K562 (cell line): ENCODE measurements at regions not wholly inside any gene's neighbourhood (a gene's known extent, or its start where the extent isn't known, plus 50 kb on each side); places are given as distances from the start of the nearest gene placed in this dataset.

Experiments
- ATAC-seq: fragments of 200-7000 bp; cut with Tn5 transposase; 3 replicates; pipeline ENCODE4 v1.9.1; 2020; ENCODE audit warnings: moderate library complexity
- BruUV-seq: library from RNA; stranded (reverse); fragments of 400-500 nt; replicated peaks from 2 replicates; lab custom pipeline; 2021; lab: Mats Ljungman, UMichigan
- CTCF ChIA-PET: fragments of 300-600 bp; formaldehyde crosslinking; extraction: SDS; loops from one replicate; lab custom pipeline; 2021; ENCODE audit warnings: low intra/inter-chr PET ratio; lab: Yijun Ruan, JAX
- POLR2A ChIA-PET: fragments of 300-600, 350-650 bp; sonication (Branson Sonifier 250); formaldehyde crosslinking; extraction: SDS; loops from one replicate; lab custom pipeline; 2021; ENCODE audit warnings: antibody characterized with exemption, inconsistent platforms; lab: Yijun Ruan, JAX
- DNase-seq, 4 experiments: peaks; one replicate each; pipeline versions ENCODE4 v3.0.0 to v3.0.0-alpha.2; 2011 to 2018; ENCODE audit warnings: low spot score in 3 of 4, mixed read lengths in 3 of 4; ENCODE audit errors: extremely low read depth in 1 of 4
- FAIRE-seq: peaks from 2 replicates; lab custom pipeline; 2011; peaks lifted over from hg19 to GRCh38; lab: Jason Lieb, UNC
- H2AFZ ChIP-seq: 2 replicates; pipeline ENCODE4 v1.6.0; 2011; ENCODE audit warnings: low read depth, low read length, control low read depth, inconsistent platforms
- H3K27ac ChIP-seq: fragments of 200-600 bp; 3 replicates; pipeline ENCODE4 v1.8.0; 2011; ENCODE audit warnings: low read depth, mild to moderate bottlenecking, control low read depth, inconsistent platforms, low read length, moderate library complexity, mixed read lengths; ENCODE audit errors: extremely low read depth
- H3K27me3 ChIP-seq, 2 experiments: fragments of 300-600 bp in 1 of 2; 2 replicates in 1 of 2; 3 replicates in 1 of 2; pipeline versions ENCODE4 v1.6.0 to v1.8.0; 2011; ENCODE audit warnings: inconsistent platforms in 2 of 2, low read length in 2 of 2, mild to moderate bottlenecking in 1 of 2, mixed read lengths in 1 of 2, moderate library complexity in 1 of 2; ENCODE audit not compliant: control insufficient read depth in 2 of 2, insufficient read depth in 2 of 2
- H3K36me3 ChIP-seq: fragments of 300-600 bp; 3 replicates; pipeline ENCODE4 v1.8.0; 2011; ENCODE audit warnings: mild to moderate bottlenecking, low read length, inconsistent platforms; ENCODE audit not compliant: control insufficient read depth, insufficient read depth
- H3K4me1 ChIP-seq, 2 experiments: fragments of 200-600 bp in 1 of 2; replicated peaks in 1 of 2; 2 replicates in 1 of 2; 3 replicates in 1 of 2; pipeline versions ENCODE4 v1.5.1 to v1.8.0; 2011; ENCODE audit warnings: inconsistent platforms in 2 of 2, low read length in 2 of 2, mild to moderate bottlenecking in 1 of 2, mixed read lengths in 1 of 2, moderate library complexity in 1 of 2; ENCODE audit not compliant: control insufficient read depth in 2 of 2, insufficient read depth in 2 of 2
- H3K4me2 ChIP-seq: 2 replicates; pipeline ENCODE4 v1.6.1; 2011; ENCODE audit warnings: low read length, control low read depth, inconsistent platforms, mixed read lengths; ENCODE audit not compliant: insufficient read depth
- H3K4me3 ChIP-seq: fragments of 200-600 bp; sonication (generic), shearing (Covaris generic); 2 replicates; pipeline ENCODE4 v1.5.1; 2016; ENCODE audit warnings: control low read depth, inconsistent platforms
- H3K79me2 ChIP-seq: fragments of 200-600 bp; 3 replicates; pipeline ENCODE4 v1.8.0; 2011; ENCODE audit warnings: low read length, inconsistent platforms; ENCODE audit not compliant: control insufficient read depth, insufficient read depth
- H3K9ac ChIP-seq, 2 experiments: 2 replicates each; pipeline versions ENCODE4 v1.6.0 to v1.6.1; 2011; ENCODE audit warnings: low read depth in 2 of 2, low read length in 2 of 2, control low read depth in 1 of 2, inconsistent platforms in 1 of 2, mild to moderate bottlenecking in 1 of 2, mixed read lengths in 1 of 2; ENCODE audit not compliant: insufficient read depth in 1 of 2
- H3K9me1 ChIP-seq: one replicate; pipeline ENCODE4 v1.6.0; 2011; ENCODE audit warnings: inconsistent platforms, mild to moderate bottlenecking, low read length, moderate library complexity; ENCODE audit not compliant: control insufficient read depth, insufficient read depth
- H3K9me3 ChIP-seq: replicated peaks from 2 replicates; pipeline ENCODE4 v1.5.1; 2011; ENCODE audit warnings: low read depth, low read length, inconsistent platforms; ENCODE audit not compliant: control insufficient read depth, insufficient read depth
- H4K20me1 ChIP-seq: replicated peaks from 2 replicates; pipeline ENCODE4 v1.6.1; 2011; ENCODE audit warnings: low read length, inconsistent platforms, mixed read lengths; ENCODE audit not compliant: control insufficient read depth, insufficient read depth
- CREB1 ChIP-seq, 2 experiments: sonication (generic) in 1 of 2; formaldehyde crosslinking in 1 of 2; IDR thresholded peaks; 2 replicates each; pipeline versions ENCODE4 v1.6.1 to v1.8.0; 2012 to 2022; ENCODE audit warnings: inconsistent platforms in 1 of 2, mild to moderate bottlenecking in 1 of 2, missing genetic modification reagents in 1 of 2, moderate library complexity in 1 of 2
- ESRRA ChIP-seq: fragments of 450-650 bp; IDR thresholded peaks from 2 replicates; pipeline ENCODE4 v1.6.1; 2014; ENCODE audit warnings: low read depth, mild to moderate bottlenecking, moderate library complexity, borderline replicate concordance
- MLX ChIP-seq, 2 experiments: fragments of 450-650 bp in 1 of 2; sonication (generic) in 1 of 2; formaldehyde crosslinking; conservative IDR thresholded peaks; 2 replicates each; pipeline versions ENCODE4 v1.4.0 to v1.8.1; 2020 to 2022; ENCODE audit warnings: mild to moderate bottlenecking in 1 of 2, missing genetic modification reagents in 1 of 2
- NFE2 ChIP-seq: IDR thresholded peaks from 2 replicates; pipeline ENCODE4 v1.6.1; 2014; ENCODE audit warnings: antibody characterized with exemption, low read depth
- PHB ChIP-seq: fragments of 250-450 bp; sonication (Bioruptor Pico); IDR thresholded peaks from 2 replicates; pipeline ENCODE4 v1.5.0; 2021
- POLR3A ChIP-seq: IDR thresholded peaks from 2 replicates; pipeline ENCODE4 v1.6.1; 2011; ENCODE audit warnings: borderline replicate concordance, mild to moderate bottlenecking, moderate library complexity; ENCODE audit not compliant: insufficient read length, insufficient read depth; ENCODE audit errors: extremely low read depth
- RBFOX2 ChIP-seq: fragments of 200-400 bp; formaldehyde crosslinking; IDR thresholded peaks from 2 replicates; pipeline ENCODE4 v1.6.1; 2017; ENCODE audit warnings: low read depth, mild to moderate bottlenecking, low read length, moderate library complexity
- SIN3A ChIP-seq, 2 experiments: fragments of 150-350 bp in 1 of 2; IDR thresholded peaks; 2 replicates each; pipeline ENCODE4 v1.6.1; 2011 to 2016; ENCODE audit warnings: borderline replicate concordance in 2 of 2, low read depth in 2 of 2, low read length in 2 of 2, mild to moderate bottlenecking in 2 of 2, moderate library complexity in 2 of 2; ENCODE audit not compliant: control insufficient read depth in 1 of 2
- SOX6 ChIP-seq: fragments of 450-650 bp; IDR thresholded peaks from 2 replicates; pipeline ENCODE4 v1.6.1; 2014; ENCODE audit warnings: mild to moderate bottlenecking
- WHSC1 ChIP-seq: IDR thresholded peaks from one replicate; pipeline ENCODE4 v1.6.1; 2012; ENCODE audit warnings: low read length, control low read depth, inconsistent platforms
- WGBS: fragments of 100-300 bp; shearing (Covaris generic); methylation state at CpG from one replicate; pipeline ENCODE4 v1.1.6; 2016; ENCODE audit warnings: low coverage, mixed read lengths; ENCODE audit not compliant: insufficient coverage; ENCODE audit errors: missing lambda C conversion rate; 5-methylcytosine and 5-hydroxymethylcytosine counted together
- in situ Hi-C: fragments of 300-500 bp; cut with MboI; formaldehyde crosslinking; loops from 4 replicates; pipeline ENCODE4 v1.15.0; 2018; ENCODE audit warnings: inconsistent platforms, mixed read lengths
- intact Hi-C: fragments of 100-400 bp; cut with micrococcal nuclease; formaldehyde crosslinking; loops from 2 replicates; pipeline ENCODE4 v1.14.2; 2022

DNA sequence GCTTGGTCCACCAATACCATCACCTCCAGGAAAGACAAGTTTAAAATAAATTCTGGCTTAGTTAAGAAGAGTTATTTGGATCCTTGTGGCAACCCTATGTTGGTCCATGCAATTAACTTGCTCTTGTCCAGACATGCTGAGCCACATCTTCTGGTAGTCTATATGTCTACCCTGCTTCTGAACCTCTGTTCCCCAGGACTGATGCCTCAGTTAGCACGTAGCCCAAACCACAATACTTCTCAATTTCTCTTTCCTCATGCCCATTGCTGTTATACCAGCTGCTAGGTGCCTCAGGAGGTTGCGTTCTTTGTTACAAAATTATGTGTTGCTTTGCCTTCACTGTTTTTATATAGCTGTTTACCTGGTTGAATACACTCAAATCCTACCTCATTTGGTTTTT lies 116.4 kb upstream of the KCNQ5 start:
- Histone ChIP-seq H3K4me2 (no peak overlapping the region), H4K20me1 (no peaks in the 10 kb centered on the region), H3K4me3 (no peak overlapping the region), H2AFZ (no peak overlapping the region), H3K27ac (no peak overlapping the region), H3K9ac (no peak overlapping the region), H3K36me3 (no peaks in the 10 kb centered on the region), H3K79me2 (no peaks in the 10 kb centered on the region), H3K9me1 (no peaks in the 10 kb centered on the region), H3K4me1 (no peaks in the 10 kb centered on the region), H3K9me3 (no peaks in the 10 kb centered on the region), H3K27me3 (no peaks in the 10 kb centered on the region)
- no peak for FAIRE-seq
- CTCF ChIA-PET: no interaction called here
- no peak for ATAC-seq
- intact Hi-C loops (no loop called here), in situ Hi-C loops (no loop called here)
- POLR2A ChIA-PET: no interaction called here
- WGBS: 12% methylated on average over 2 of the region's 2 CpGs
- DNase-seq: no peak
- BruUV-seq: no TSS peak
- TF ChIP-seq MLX (CRISPR knock-in tag; conservative IDR thresholded peaks at IDR 0.05) (no peak), CREB1 (IDR thresholded peaks at IDR 0.05) (no peak), CREB1 (CRISPR knock-in tag; IDR thresholded peaks at IDR 0.05) (no peak), PHB (CRISPR knock-in tag) (no peak), RBFOX2 (no peak), SIN3A (IDR thresholded peaks at IDR 0.05; ENCODE audit: borderline replicate concordance in 2 of 2, control insufficient read depth in 1 of 2, low read depth in 2 of 2, low read length in 2 of 2) (no peak), SOX6 (no peak), ESRRA (no peak), NFE2 (no peak), POLR3A (no peak), WHSC1 (no peak)
